Body of pancreas (tissue), 4 donors: ENCODE measurements at regions not wholly inside any gene's neighbourhood (a gene's known extent, or its start where the extent isn't known, plus 50 kb on each side); places are given as distances from the start of the nearest gene placed in this dataset.

ENCODE experiments used
- CTCF ChIP-seq, 7 experiments: fragments of 450-650 bp in 4 of 7; fragments of 200-600 bp in 3 of 7; sonication (generic) in 3 of 7; IDR thresholded peaks; one replicate each; pipeline ENCODE4 v1.5.1; 2016 to 2019; ENCODE audit warnings: antibody characterized with exemption in 7 of 7
- POLR2A ChIP-seq, 3 donors: fragments of 450-650 bp; IDR thresholded peaks; one replicate each; pipeline ENCODE4 v1.6.1; 2016; ENCODE audit warnings: antibody characterized with exemption in 3 of 3, mild to moderate bottlenecking in 2 of 3

- TF ChIP-seq POLR2A (IDR thresholded peaks at IDR 0.05) = no peak
- no peak for TF ChIP-seq CTCF (IDR thresholded peaks at IDR 0.05)
Measured at GRCh38 chr9:78763424-78763823, 466.5 kb downstream of the PSAT1 start.
